ENCODE measurements at regions not wholly inside any gene's neighbourhood (a gene's known extent, or its start where the extent isn't known, plus 50 kb on each side); places are given as distances from the start of the nearest gene placed in this dataset.

GRCh38 chr17:33352526-33352925, 59.4 kb upstream of the ASIC2 start:
- DNase-seq, result no peak

GRCh38 chr17:33356266-33356665, 63.2 kb upstream of the ASIC2 start:
- DNase-seq, result no peak

- DNase-seq, result no peak
Measured at GRCh38 chr17:33363475-33363874, 70.4 kb upstream of the ASIC2 start.

- no peak for DNase-seq
Measured at GRCh38 chr17:33366960-33367359, 73.9 kb upstream of the ASIC2 start.

- no peak for DNase-seq
Measured at GRCh38 chr17:33369149-33369548, 76.1 kb upstream of the ASIC2 start.

GRCh38 chr17:33369876-33370275, 76.8 kb upstream of the ASIC2 start:
- DNase-seq, result no peak

- no peak for DNase-seq
Measured at GRCh38 chr17:33370401-33370800, 77.3 kb upstream of the ASIC2 start.

- no peak for DNase-seq
Measured at GRCh38 chr17:33371377-33371776, 78.3 kb upstream of the ASIC2 start.

- DNase-seq, result no peak
Measured at GRCh38 chr17:33373273-33373672, 80.2 kb upstream of the ASIC2 start.

GRCh38 chr17:33375103-33375502, 82.0 kb upstream of the ASIC2 start:
- no peak for DNase-seq

- no peak for DNase-seq
Measured at GRCh38 chr17:33375783-33376182, 82.7 kb upstream of the ASIC2 start.

- no peak for DNase-seq
Measured at GRCh38 chr17:33377837-33378595, 84.9 kb upstream of the ASIC2 start.

- no peak for DNase-seq
Measured at GRCh38 chr17:33381201-33381600, 88.1 kb upstream of the ASIC2 start.

GRCh38 chr17:33383488-33384023, 90.5 kb upstream of the ASIC2 start:
- DNase-seq, result no peak

- no peak for DNase-seq
Measured at GRCh38 chr17:33385133-33385532, 92.0 kb upstream of the ASIC2 start.

GRCh38 chr17:33385713-33386112, 92.6 kb upstream of the ASIC2 start:
- DNase-seq, result no peak

GRCh38 chr17:33387406-33387805, 94.3 kb upstream of the ASIC2 start:
- DNase-seq, result no peak

- DNase-seq, result no peak
Measured at GRCh38 chr17:33389504-33390135, 96.5 kb upstream of the ASIC2 start.

- no peak for DNase-seq
Measured at GRCh38 chr17:33390479-33391176, 97.5 kb upstream of the ASIC2 start.

- DNase-seq, result no peak
Measured at GRCh38 chr17:33396818-33397217, 103.7 kb upstream of the ASIC2 start.

GRCh38 chr17:33398386-33398785, 105.3 kb upstream of the ASIC2 start:
- no peak for DNase-seq

- no peak for DNase-seq
Measured at GRCh38 chr17:33401249-33401648, 108.2 kb upstream of the ASIC2 start.

- no peak for DNase-seq
Measured at GRCh38 chr17:33403194-33403593, 110.1 kb upstream of the ASIC2 start.
